Panc1 (cell line): ENCODE measurements at regions not wholly inside any gene's neighbourhood (a gene's known extent, or its start where the extent isn't known, plus 50 kb on each side); places are given as distances from the start of the nearest gene placed in this dataset.

Source experiments
- SIN3A ChIP-seq: IDR thresholded peaks from 2 replicates; pipeline ENCODE4 v1.6.1; 2012; ENCODE audit warnings: low read depth, mild to moderate bottlenecking, low read length, moderate library complexity, borderline replicate concordance; ENCODE audit not compliant: insufficient read depth
- TF ChIP-seq, protein P1 (sequence below): fragments of 450-650 bp; IDR thresholded peaks from 2 replicates; pipeline ENCODE4 v1.5.1; 2017; ENCODE audit warnings: mild to moderate bottlenecking

- TF ChIP-seq SIN3A, result no peak
- TF ChIP-seq, protein P1, sequence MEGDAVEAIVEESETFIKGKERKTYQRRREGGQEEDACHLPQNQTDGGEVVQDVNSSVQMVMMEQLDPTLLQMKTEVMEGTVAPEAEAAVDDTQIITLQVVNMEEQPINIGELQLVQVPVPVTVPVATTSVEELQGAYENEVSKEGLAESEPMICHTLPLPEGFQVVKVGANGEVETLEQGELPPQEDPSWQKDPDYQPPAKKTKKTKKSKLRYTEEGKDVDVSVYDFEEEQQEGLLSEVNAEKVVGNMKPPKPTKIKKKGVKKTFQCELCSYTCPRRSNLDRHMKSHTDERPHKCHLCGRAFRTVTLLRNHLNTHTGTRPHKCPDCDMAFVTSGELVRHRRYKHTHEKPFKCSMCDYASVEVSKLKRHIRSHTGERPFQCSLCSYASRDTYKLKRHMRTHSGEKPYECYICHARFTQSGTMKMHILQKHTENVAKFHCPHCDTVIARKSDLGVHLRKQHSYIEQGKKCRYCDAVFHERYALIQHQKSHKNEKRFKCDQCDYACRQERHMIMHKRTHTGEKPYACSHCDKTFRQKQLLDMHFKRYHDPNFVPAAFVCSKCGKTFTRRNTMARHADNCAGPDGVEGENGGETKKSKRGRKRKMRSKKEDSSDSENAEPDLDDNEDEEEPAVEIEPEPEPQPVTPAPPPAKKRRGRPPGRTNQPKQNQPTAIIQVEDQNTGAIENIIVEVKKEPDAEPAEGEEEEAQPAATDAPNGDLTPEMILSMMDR, result no peak
Measured at GRCh38 chr14:46036099-46036498, 615.5 kb downstream of the RPL10L start.
